ENCODE measurements at regions not wholly inside any gene's neighbourhood (a gene's known extent, or its start where the extent isn't known, plus 50 kb on each side); places are given as distances from the start of the nearest gene placed in this dataset.

GRCh38 chr4:17280261-17281018 is 231.4 kb downstream of the QDPR start:
- TF ChIP-seq CTCF (IDR thresholded peaks at IDR 0.05) = no peak

- no peak for TF ChIP-seq CTCF (IDR thresholded peaks at IDR 0.05)
These were observed 235.1 kb downstream of the QDPR start for GRCh38 chr4:17276776-17277175.

GRCh38 chr4:17275836-17276235 is 236.1 kb downstream of the QDPR start:
- TF ChIP-seq CTCF (IDR thresholded peaks at IDR 0.05) = no peak

- TF ChIP-seq CTCF (IDR thresholded peaks at IDR 0.05) = no peak
These were observed 238.8 kb downstream of the QDPR start for GRCh38 chr4:17273047-17273446.

- TF ChIP-seq CTCF (IDR thresholded peaks at IDR 0.05) = no peak
These were observed 239.7 kb downstream of the QDPR start for GRCh38 chr4:17272154-17272553.

- TF ChIP-seq CTCF (IDR thresholded peaks at IDR 0.05) = no peak
These were observed 246.2 kb downstream of the QDPR start for GRCh38 chr4:17265653-17266052.

- TF ChIP-seq CTCF (IDR thresholded peaks at IDR 0.05) = no peak
These were observed 246.8 kb downstream of the QDPR start for GRCh38 chr4:17265139-17265538.
